GF-D8 (cell line): ENCODE measurements at regions not wholly inside any gene's neighbourhood (a gene's known extent, or its start where the extent isn't known, plus 50 kb on each side); places are given as distances from the start of the nearest gene placed in this dataset.
"Not testable (repeated sequence)": the region's sequence is repeated elsewhere in the genome, so short reads cannot be mapped to it uniquely, and the experiment has no call there.

Source experiments
- DNase-seq: peaks from one replicate; lab custom pipeline; 2025; lab: John Stamatoyannopoulos, UW

- no peak for DNase-seq
These were observed 398.4 kb downstream of the DAD1 start for GRCh38 chr14:22190411-22191191.

DNA sequence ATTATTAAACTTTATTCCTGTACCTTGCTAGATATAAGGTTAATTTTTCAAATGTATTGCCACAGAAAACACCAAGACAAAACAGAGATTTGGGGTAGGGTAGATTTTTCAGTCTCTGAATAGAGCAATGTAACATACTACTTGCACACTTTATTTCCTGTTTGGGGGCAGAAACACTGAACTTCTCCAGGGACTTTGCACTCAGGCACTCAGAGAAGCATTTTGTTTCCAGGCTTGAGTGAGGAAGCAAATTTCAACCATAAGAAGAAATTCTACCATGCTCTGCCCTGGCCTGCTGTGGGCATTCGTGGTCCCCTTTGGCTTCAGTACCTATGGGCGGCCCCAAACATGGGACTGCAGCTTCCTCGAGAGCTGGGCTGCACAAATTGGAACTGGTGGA lies 399.1 kb downstream of the DAD1 start:
- no peak for DNase-seq

DNA sequence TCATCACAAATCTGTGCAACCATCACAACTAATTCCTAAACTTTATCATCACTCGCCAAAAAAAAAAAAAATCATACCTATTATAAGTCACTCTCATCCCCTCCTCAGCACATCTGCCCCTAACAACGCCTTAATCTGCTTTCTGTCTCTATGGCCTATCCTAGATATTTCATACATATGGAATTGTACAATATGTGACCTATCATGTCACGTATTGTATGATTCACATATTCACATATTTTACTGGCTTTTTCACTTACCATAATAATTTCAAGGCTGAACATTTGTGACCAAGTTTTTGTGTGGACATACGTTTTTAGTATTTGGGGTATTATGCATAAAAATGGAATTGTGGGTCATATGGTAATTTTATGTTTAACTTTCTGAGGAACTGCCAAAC lies 400.7 kb downstream of the DAD1 start:
- DNase-seq, result no peak

GRCh38 chr14:22185789-22186188 lies 403.2 kb downstream of the DAD1 start:
- no peak for DNase-seq

DNA sequence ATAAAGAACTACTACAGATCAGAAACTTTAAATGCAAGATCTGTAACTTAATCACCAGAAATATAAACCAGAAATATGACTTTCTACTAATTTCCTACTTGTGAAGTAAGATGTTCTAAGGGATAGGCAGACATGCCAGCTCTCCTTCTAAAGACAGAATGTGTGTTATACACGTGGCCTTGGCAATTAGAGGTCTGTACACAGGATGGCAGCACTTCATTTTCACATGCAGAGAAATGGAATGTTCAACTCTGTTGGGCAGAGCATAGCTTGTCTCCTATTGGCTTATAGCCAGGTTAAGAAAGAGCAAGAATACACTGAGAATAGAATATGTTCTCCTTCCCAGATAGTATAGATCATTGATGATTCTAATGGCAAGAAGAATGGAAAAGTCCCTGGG lies 403.8 kb downstream of the DAD1 start:
- no peak for DNase-seq

GRCh38 chr14:22184830-22185168 lies 404.2 kb downstream of the DAD1 start:
- no peak for DNase-seq

DNA sequence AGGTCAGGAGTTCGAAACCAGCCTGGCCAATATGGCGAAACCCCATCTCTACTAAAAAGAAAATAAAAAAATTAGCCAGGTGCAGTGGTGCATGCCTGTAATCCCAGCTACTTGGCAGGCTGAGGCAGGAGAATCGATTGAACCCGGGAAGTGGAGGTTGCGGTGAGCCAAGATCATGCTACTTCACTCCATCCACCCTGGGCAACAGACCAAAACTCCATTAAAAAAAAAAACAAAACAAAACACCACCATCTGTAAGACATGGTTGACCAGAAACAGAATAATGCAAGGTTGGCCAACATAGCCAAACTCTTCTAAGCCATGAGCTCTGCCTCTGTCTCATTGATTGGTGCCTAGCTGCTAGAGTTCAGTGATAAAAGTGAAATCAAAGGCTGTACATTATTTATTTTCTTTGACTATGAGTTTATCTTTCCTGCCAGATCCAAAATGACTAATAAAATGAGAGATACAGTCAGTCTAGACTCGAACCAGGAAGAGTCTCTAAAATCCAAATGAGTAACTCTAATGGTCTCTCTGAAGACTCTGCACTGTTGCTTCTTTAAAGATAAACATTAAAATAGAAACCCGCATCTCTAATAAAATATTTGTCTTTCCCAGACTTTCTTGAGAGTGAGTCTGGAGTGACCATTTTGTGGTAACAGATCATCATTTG lies 404.7 kb downstream of the DAD1 start:
- no peak for DNase-seq

GRCh38 chr14:22180045-22180444 lies 409.0 kb downstream of the DAD1 start:
- DNase-seq, result no peak

DNA sequence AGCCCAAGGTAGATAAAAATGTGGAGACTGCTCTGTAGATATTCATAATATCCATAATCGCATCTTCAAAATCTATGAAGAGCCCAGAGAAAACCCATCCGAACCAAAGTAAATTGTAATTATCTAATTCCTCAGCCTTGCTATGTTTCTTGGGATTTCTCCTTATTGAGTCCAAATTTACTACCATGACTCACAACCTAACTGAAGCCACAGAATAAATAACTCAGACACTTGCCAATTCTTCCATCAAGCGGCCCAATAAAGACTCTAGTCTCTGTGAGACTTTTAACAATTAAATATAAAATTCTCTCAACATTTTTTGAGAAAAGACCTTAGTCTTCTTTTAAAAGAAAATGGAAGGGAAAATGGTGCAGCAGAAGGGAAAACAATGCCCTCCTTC lies 409.8 kb downstream of the DAD1 start:
- no peak for DNase-seq

DNA sequence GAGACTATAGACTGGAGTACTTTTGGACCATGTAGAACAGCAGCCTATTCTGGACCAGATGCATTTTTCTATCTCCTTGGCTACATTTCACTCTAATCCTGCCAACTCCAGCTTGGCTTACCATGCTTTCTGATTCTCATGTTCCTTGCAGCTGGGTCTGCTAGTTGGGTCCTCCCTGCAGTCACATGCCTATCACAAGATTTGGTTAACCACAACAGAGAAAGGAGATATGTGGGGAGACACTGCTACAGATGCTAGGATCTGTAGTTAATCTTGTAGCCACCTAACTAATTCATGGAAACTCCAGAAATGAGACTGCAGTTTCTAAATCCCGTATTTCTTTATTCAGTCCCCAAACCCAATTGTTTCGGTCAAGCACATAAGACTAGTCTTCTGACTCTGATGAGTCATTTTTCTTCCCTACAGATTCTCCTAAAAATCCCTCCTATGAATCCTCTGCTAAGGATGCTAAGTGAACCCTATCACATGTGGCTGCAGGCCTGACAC lies 410.6 kb downstream of the DAD1 start:
- DNase-seq, result peak; percentile 42

DNA sequence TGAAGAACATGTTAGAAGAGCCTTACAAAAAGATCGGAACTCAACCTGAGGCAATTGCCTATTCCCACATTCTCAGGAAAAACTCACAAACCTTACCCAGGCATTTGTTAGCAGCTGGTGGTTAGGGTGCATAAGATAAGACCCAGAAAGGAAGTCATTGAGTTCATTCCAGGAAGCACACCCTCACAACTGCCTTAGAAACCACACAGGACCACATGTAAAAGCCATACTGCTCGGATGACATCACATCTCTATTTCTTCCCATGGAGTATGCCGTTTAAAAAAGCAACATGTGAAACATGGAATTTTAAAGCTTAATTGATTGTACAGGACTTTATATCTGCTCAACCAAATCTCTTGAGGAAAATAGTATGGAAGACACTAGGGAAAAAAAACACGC lies 411.2 kb downstream of the DAD1 start:
- DNase-seq, result peak; percentile 67

GRCh38 chr14:22176957-22177356 lies 412.1 kb downstream of the DAD1 start:
- DNase-seq, result no peak

GRCh38 chr14:22175278-22175558 lies 413.8 kb downstream of the DAD1 start:
- not testable (repeated sequence) for DNase-seq

GRCh38 chr14:22174412-22175277 lies 414.4 kb downstream of the DAD1 start:
- no peak for DNase-seq

DNA sequence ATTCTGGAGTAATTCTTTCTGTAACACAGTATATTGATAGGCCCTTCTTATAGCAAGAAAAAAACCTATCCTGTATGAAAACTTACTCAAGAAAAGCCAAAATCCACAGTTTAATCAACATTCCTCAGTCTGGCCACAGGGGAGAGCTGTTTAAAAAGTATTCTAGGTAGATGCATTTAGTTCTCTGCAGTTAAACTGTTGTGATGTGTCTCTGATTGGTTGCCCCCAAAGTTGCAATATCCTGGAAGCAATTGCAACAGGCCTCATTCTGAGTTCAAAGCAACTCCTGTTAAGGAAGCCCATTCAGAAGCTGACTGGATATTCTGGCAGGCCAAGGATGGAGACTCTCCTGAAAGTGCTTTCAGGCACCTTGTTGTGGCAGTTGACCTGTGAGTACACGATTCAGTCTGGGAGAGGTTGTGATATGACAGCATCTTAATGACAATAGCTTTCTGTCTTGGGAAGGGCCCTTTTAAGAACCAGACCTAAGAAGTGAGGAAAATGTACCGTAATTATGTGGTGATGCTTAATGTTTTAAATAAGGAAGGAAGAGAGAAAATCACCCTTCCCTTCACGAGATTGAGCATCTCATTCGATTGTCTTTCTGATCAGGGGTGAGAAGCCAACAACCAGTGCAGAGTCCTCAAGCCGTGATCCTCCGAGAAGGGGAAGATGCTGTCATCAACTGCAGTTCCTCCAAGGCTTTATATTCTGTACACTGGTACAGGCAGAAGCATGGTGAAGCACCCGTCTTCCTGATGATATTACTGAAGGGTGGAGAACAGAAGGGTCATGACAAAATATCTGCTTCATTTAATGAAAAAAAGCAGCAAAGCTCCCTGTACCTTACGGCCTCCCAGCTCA lies 420.7 kb downstream of the DAD1 start:
- no peak for DNase-seq

- no peak for DNase-seq
These were observed 424.4 kb downstream of the DAD1 start for GRCh38 chr14:22164616-22165015.

DNA sequence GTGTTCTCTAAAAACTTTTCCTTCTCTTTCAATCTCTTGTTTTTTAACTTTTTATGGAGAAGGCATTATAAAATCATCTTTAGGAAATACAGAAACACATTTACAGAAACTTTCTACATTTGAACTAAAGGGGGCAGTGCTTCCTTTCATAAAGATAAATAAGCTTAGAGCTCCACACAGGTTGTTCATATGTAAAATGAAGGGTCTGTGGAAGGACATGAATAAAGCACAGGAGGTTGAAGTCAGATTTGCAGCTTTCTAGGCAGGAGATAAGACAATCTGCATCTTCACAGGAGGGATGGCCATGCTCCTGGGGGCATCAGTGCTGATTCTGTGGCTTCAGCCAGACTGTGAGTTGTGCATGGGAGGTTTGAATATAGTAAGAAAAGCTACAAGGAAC lies 426.0 kb downstream of the DAD1 start:
- no peak for DNase-seq

DNA sequence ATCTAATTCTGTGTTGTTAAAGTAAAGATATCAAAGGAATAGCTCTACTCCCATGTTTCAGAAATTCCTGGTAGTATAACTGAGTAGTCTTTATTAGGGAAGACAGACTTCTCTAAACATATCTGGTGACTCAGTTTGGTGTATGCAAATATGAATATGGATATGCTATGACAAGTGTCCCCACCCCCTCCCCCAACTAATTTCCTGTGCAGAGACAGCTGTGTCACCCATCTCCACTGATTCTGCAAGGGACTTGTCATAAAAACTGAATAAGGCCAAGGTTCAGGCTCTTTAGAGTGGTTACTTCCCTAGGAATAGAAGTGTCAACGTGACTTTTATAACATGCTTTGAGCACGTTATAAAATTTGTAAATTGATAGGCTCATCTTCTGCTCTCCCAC lies 429.1 kb downstream of the DAD1 start:
- no peak for DNase-seq

- DNase-seq, result no peak
These were observed 429.9 kb downstream of the DAD1 start for GRCh38 chr14:22159099-22159498.

DNA sequence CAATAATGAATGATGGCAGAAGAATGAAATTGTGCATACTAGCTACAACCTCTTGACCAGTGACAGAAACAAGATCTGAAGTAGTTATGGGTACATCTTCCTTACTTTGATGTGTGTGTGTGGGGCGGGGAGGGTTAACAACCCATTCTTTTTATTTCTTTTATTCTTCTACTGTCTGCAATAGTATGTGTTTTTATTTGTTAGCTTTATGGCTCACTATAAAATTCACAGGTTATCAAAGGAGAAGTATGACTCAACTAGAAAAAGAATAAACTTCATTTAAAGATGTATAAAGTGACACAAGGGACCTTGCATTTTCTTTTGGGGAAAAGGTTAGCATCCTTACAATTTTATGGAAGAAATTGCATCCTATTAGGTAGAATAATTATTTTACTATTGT lies 430.5 kb downstream of the DAD1 start:
- DNase-seq, result no peak

GRCh38 chr14:22155571-22155970 lies 433.5 kb downstream of the DAD1 start:
- DNase-seq, result no peak

- DNase-seq, result no peak
These were observed 436.1 kb downstream of the DAD1 start for GRCh38 chr14:22152903-22153302.
